ENCODE measurements at regions not wholly inside any gene's neighbourhood (a gene's known extent, or its start where the extent isn't known, plus 50 kb on each side); places are given as distances from the start of the nearest gene placed in this dataset.

- H3K27me3 Mint-ChIP-seq, result peaks cover 6 to 21% (median 21%) of the 10 kb centered on the region in 3 donors
- H3K4me3 Mint-ChIP-seq, result no peak overlapping the region
- no peak for ATAC-seq (ENCODE audit: low read depth in 2 of 2)
- H3K4me1 Mint-ChIP-seq, result no peaks in the 10 kb centered on the region
- no peak for DNase-seq
- no peak overlapping the region for H3K27ac Mint-ChIP-seq
- peaks cover 0 to 26% (median 5%) of the 10 kb centered on the region in 7 donors for H3K9me3 Mint-ChIP-seq
- peaks cover 0 to 8% of the 10 kb centered on the region in 2 donors for H3K36me3 Mint-ChIP-seq
Measured at GRCh38 chr6:122524056-122524455, 52.4 kb upstream of the SERINC1 start.

- Mint-ChIP-seq H3K4me1 (no peaks in the 10 kb centered on the region), H3K27ac (no peak overlapping the region), H3K4me3 (no peak overlapping the region), H3K36me3 (no peaks in the 10 kb centered on the region), H3K27me3 (peaks cover 0 to 23% (median 19%) of the 10 kb centered on the region in 3 donors), H3K9me3 (peaks cover 0 to 7% (median 0%) of the 10 kb centered on the region in 7 donors)
- ATAC-seq (ENCODE audit: low read depth in 2 of 2) (peak; percentile 75 to 81), DNase-seq (peak; percentile 58)
Measured at GRCh38 chr6:122530440-122531046, 58.9 kb upstream of the SERINC1 start.

GRCh38 chr6:122548281-122548680 lies 61.9 kb upstream of the PKIB start:
- Mint-ChIP-seq H3K27ac (no peak overlapping the region), H3K9me3 (peaks cover 0 to 3% (median 0%) of the 10 kb centered on the region in 7 donors), H3K4me1 (no peaks in the 10 kb centered on the region), H3K27me3 (peaks cover 0 to 7% (median 6%) of the 10 kb centered on the region in 3 donors), H3K36me3 (no peaks in the 10 kb centered on the region), H3K4me3 (no peak overlapping the region)
- DNase-seq (no peak), ATAC-seq (ENCODE audit: low read depth in 2 of 2) (no peak)

GRCh38 chr6:122548820-122549219 lies 61.4 kb upstream of the PKIB start:
- H3K27ac Mint-ChIP-seq, result no peak overlapping the region
- ATAC-seq (ENCODE audit: low read depth in 2 of 2), result no peak

GRCh38 chr6:122553697-122554096 lies 56.5 kb upstream of the PKIB start:
- no peak for DNase-seq
- Mint-ChIP-seq H3K27me3 (peaks cover 6 to 9% (median 6%) of the 10 kb centered on the region in 3 donors), H3K27ac (no peak overlapping the region), H3K4me3 (no peak overlapping the region), H3K9me3 (peaks cover 0 to 2% (median under 1%) of the 10 kb centered on the region in 7 donors), H3K36me3 (no peaks in the 10 kb centered on the region), H3K4me1 (no peaks in the 10 kb centered on the region)
- no peak for ATAC-seq (ENCODE audit: low read depth in 2 of 2)

More at GRCh38 chr6:122548820-122549219, 61.4 kb upstream of the PKIB start:
- H3K36me3 Mint-ChIP-seq, result no peaks in the 10 kb centered on the region
- DNase-seq, result no peak
- H3K9me3 Mint-ChIP-seq, result no peaks in the 10 kb centered on the region
- no peak overlapping the region for H3K4me3 Mint-ChIP-seq
- H3K4me1 Mint-ChIP-seq, result no peaks in the 10 kb centered on the region
- H3K27me3 Mint-ChIP-seq, result peaks cover 0 to 7% (median 6%) of the 10 kb centered on the region in 3 donors

GRCh38 chr6:122555561-122555960 lies 54.6 kb upstream of the PKIB start:
- Mint-ChIP-seq H3K4me3 (no peak overlapping the region), H3K27me3 (peaks cover 6 to 9% (median 6%) of the 10 kb centered on the region in 3 donors), H3K27ac (no peak overlapping the region), H3K36me3 (no peaks in the 10 kb centered on the region), H3K4me1 (no peaks in the 10 kb centered on the region), H3K9me3 (peaks cover under 1 to 16% (median 6%) of the 10 kb centered on the region in 7 donors)
- ATAC-seq (ENCODE audit: low read depth in 2 of 2), result no peak
- DNase-seq, result no peak

- Mint-ChIP-seq H3K9me3 (peaks cover 10 to 39% (median 15%) of the 10 kb centered on the region in 7 donors), H3K27ac (no peak overlapping the region), H3K4me1 (no peaks in the 10 kb centered on the region), H3K4me3 (no peak overlapping the region), H3K27me3 (peaks cover 0 to 9% (median 6%) of the 10 kb centered on the region in 3 donors), H3K36me3 (peaks cover 7 to 8% of the 10 kb centered on the region in 2 donors)
- ATAC-seq (ENCODE audit: low read depth in 2 of 2), result no peak
- no peak for DNase-seq
Measured at GRCh38 chr6:122558080-122558479, 52.1 kb upstream of the PKIB start.

Measured in naive B cell (primary cell).